Uterus (tissue), 3 donors: ENCODE measurements at regions not wholly inside any gene's neighbourhood (a gene's known extent, or its start where the extent isn't known, plus 50 kb on each side); places are given as distances from the start of the nearest gene placed in this dataset.

Experiments
- DNase-seq, 2 donors: peaks; one replicate each; pipeline ENCODE4 v3.0.0-alpha.2; 2019 to 2020
- H3K27ac ChIP-seq, 2 donors: fragments of 200-600 bp; sonication (generic); 1 replicate in 1 of 2; 2 replicates in 1 of 2; pipeline ENCODE4 v1.5.1; 2016 to 2018
- H3K27me3 ChIP-seq, 2 donors: fragments of 200-600 bp; sonication (generic); one replicate each; pipeline ENCODE4 v1.5.1; 2018 to 2019; ENCODE audit warnings: control low read depth in 1 of 2
- H3K36me3 ChIP-seq, 2 donors: fragments of 200-600 bp; sonication (generic); one replicate each; pipeline ENCODE4 v1.5.1; 2019; ENCODE audit warnings: control low read depth in 1 of 2
- H3K4me1 ChIP-seq, 2 donors: fragments of 200-600 bp; sonication (generic); one replicate each; pipeline ENCODE4 v1.5.1; 2018 to 2019; ENCODE audit warnings: control low read depth in 1 of 2
- H3K4me3 ChIP-seq, 2 donors: fragments of 200-600 bp; sonication (generic); 1 replicate in 1 of 2; 2 replicates in 1 of 2; pipeline ENCODE4 v1.5.1; 2018 to 2019; ENCODE audit warnings: mild to moderate bottlenecking in 1 of 2
- H3K9me3 ChIP-seq, 2 donors: fragments of 200-600 bp; sonication (generic); one replicate each; pipeline ENCODE4 v1.5.1; 2019; ENCODE audit warnings: control low read depth in 1 of 2
- POLR2A ChIP-seq, 2 donors: fragments of 450-650 bp; IDR thresholded peaks; one replicate each; pipeline ENCODE4 v1.6.1; 2016; ENCODE audit warnings: antibody characterized with exemption in 2 of 2, mild to moderate bottlenecking in 1 of 2, moderate library complexity in 1 of 2
- intact Hi-C: fragments of 100-400 bp; cut with DNase I; formaldehyde crosslinking; loops from one replicate; pipeline ENCODE4 v1.15.1; 2023; ENCODE audit warnings: low total_unique reads
- TF ChIP-seq, protein P1 (sequence below), 4 experiments: fragments of 200-600 bp in 2 of 4; fragments of 450-650 bp in 2 of 4; sonication (generic) in 2 of 4; IDR thresholded peaks; one replicate each; pipeline ENCODE4 v1.5.1; 2016 to 2019; ENCODE audit warnings: antibody characterized with exemption in 4 of 4, mild to moderate bottlenecking in 2 of 4, moderate library complexity in 1 of 4
- donor health status: DM: yes; HTN: yes; CAD: no.

DNA sequence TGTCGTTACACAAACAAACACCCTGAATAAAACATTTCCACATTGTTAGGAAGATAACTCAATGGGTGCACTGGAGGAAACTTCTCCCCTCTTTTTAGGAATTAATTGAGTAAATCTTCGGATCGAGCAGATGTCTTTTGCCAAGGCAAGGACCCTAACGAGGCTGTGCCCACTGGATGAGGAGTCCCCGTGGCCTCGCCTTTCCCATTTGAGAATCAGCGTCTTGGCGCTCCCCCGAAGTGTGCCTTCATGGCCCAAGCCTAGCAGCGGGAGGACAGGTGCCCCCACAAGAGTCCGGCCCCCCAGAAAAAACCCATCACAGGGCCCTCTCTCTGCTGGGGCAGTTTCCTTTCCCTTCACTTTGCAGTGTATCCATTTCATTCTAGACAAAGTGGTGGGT lies 246.6 kb downstream of the BCL11B start:
- no peaks in the 10 kb centered on the region for H3K36me3 ChIP-seq
- H3K4me3 ChIP-seq: no peak overlapping the region
- no peak overlapping the region for H3K27ac ChIP-seq
- no peak for TF ChIP-seq POLR2A (IDR thresholded peaks at IDR 0.05)
- TF ChIP-seq, protein P1, sequence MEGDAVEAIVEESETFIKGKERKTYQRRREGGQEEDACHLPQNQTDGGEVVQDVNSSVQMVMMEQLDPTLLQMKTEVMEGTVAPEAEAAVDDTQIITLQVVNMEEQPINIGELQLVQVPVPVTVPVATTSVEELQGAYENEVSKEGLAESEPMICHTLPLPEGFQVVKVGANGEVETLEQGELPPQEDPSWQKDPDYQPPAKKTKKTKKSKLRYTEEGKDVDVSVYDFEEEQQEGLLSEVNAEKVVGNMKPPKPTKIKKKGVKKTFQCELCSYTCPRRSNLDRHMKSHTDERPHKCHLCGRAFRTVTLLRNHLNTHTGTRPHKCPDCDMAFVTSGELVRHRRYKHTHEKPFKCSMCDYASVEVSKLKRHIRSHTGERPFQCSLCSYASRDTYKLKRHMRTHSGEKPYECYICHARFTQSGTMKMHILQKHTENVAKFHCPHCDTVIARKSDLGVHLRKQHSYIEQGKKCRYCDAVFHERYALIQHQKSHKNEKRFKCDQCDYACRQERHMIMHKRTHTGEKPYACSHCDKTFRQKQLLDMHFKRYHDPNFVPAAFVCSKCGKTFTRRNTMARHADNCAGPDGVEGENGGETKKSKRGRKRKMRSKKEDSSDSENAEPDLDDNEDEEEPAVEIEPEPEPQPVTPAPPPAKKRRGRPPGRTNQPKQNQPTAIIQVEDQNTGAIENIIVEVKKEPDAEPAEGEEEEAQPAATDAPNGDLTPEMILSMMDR (IDR thresholded peaks at IDR 0.05): no peak
- DNase-seq: no peak
- H3K9me3 ChIP-seq: no peaks in the 10 kb centered on the region
- no peaks in the 10 kb centered on the region for H3K4me1 ChIP-seq
- intact Hi-C loops: no loop called here
- H3K27me3 ChIP-seq: no peaks in the 10 kb centered on the region

DNA sequence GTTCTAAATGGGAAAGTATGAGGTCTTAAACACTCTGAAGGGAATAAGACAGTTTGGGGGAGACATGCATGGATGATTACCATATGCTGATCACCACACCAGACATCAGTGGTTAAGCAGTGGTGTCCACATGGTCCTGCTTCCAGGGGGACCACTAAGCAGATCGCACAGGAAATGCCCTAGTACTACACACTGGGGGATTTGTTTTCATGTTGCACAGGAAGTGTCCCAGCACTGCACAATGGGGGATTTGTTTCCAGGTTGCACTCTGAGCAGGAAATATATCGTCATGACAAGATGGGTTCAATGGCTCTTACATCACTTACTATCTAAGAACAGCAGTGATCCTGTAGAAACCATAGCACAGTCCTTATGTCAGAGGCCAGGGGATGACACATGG lies 245.5 kb downstream of the BCL11B start:
- no peak overlapping the region for H3K27ac ChIP-seq
- intact Hi-C loops: no loop called here
- no peaks in the 10 kb centered on the region for H3K27me3 ChIP-seq
- DNase-seq: no peak
- TF ChIP-seq, protein P1 (IDR thresholded peaks at IDR 0.05): no peak
- TF ChIP-seq POLR2A (IDR thresholded peaks at IDR 0.05): no peak
- H3K36me3 ChIP-seq: no peaks in the 10 kb centered on the region
- no peaks in the 10 kb centered on the region for H3K9me3 ChIP-seq
- no peak overlapping the region for H3K4me3 ChIP-seq
- H3K4me1 ChIP-seq: no peaks in the 10 kb centered on the region

DNA sequence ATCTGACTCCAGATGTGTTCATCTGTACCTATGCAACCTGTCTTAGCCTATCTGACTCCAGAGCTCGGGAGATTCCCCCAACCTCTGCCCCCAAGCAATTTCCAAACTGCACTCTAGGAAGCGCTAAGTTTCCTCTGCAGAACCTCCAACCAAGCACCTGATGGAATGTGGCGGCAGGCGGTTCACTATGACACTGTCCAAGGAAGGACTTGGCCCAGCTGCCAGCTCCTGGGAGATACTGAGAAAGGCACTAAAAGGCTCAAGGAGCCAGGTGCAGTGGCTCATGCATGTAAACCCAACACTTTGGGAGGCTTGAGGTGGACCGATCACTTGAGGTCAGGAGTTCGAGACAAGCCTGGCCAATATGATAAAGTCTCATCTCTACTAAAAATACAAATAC lies 244.0 kb downstream of the BCL11B start:
- H3K4me1 ChIP-seq: no peaks in the 10 kb centered on the region

DNA sequence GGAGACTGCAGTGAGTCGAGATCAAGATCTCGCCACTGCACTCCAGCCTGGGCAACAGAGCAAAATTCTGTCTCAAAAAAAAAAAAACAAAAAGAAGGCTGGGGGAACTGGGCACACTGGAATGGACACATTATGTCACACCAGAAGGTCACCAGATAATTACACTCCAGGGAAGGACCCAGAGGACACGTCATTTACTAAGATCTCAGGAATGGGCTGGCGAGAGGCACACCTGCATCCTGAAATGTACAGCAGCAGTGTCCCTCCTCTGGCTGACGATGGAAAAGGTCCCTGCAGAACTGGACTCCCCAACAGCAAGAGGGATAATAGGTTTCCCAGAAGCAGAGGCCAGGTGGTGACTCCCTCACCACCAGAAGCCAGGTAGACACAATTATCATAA lies 243.5 kb downstream of the BCL11B start:
- Histone ChIP-seq H3K9me3 (no peaks in the 10 kb centered on the region), H3K4me3 (no peak overlapping the region), H3K4me1 (no peaks in the 10 kb centered on the region), H3K27ac (no peak overlapping the region), H3K27me3 (no peaks in the 10 kb centered on the region), H3K36me3 (no peaks in the 10 kb centered on the region)
- TF ChIP-seq, protein P1 (IDR thresholded peaks at IDR 0.05): no peak
- TF ChIP-seq POLR2A (IDR thresholded peaks at IDR 0.05): no peak
- DNase-seq: no peak
- intact Hi-C loops: no loop called here

More for the DNA sequence above, 244.0 kb downstream of the BCL11B start:
- TF ChIP-seq, protein P1 (IDR thresholded peaks at IDR 0.05): no peak
- no peak for TF ChIP-seq POLR2A (IDR thresholded peaks at IDR 0.05)
- Histone ChIP-seq H3K9me3 (no peaks in the 10 kb centered on the region), H3K27ac (no peak overlapping the region), H3K4me3 (no peak overlapping the region), H3K27me3 (no peaks in the 10 kb centered on the region), H3K36me3 (no peaks in the 10 kb centered on the region)
- intact Hi-C loops: no loop called here
- DNase-seq: no peak

DNA sequence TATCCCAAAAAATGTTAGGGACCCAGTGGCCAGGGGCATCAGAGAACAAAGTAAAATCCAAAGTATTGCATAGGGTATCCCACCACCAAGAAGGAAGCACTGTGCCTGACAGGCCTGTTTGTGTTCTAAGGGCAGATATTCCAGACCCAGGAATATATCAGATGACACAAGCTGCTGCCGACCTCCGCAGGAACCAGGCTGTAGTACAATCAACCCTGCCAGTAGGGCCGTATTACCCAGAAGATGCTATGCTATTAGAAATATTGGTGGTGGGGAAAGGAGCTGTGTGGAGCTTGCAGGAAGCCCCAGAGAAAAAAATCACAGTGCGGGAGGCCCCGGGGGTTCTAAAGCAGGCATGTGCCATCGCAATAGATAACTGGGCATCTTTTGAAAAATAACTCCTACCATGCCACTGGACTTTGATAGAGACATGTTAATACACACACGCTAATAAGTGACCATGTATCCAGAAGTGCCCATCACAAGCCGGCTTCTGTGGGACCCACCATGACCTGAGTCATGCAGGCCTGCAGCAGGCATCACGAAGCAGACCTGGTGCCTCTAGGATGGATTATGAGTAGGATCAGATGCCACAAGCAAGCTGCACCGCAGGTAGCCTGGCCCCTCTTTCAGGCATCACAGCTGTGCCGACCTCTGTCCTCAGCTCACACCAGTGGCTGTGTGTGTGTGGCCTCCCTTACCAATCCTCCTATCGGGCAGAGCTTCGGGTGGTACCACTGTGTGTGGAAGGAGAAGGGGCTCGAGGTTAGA lies 242.7 kb downstream of the BCL11B start:
- no peak overlapping the region for H3K4me3 ChIP-seq
- no peaks in the 10 kb centered on the region for H3K27me3 ChIP-seq
- no peaks in the 10 kb centered on the region for H3K36me3 ChIP-seq
- intact Hi-C loops: no loop called here
- H3K4me1 ChIP-seq: no peaks in the 10 kb centered on the region
- TF ChIP-seq, protein P1 (IDR thresholded peaks at IDR 0.05): no peak
- no peak for TF ChIP-seq POLR2A (IDR thresholded peaks at IDR 0.05)
- H3K27ac ChIP-seq: no peak overlapping the region
- DNase-seq: no peak
- H3K9me3 ChIP-seq: no peaks in the 10 kb centered on the region
